ENCODE measurements at regions not wholly inside any gene's neighbourhood (a gene's known extent, or its start where the extent isn't known, plus 50 kb on each side); places are given as distances from the start of the nearest gene placed in this dataset.

- Mint-ChIP-seq H3K27ac (no peak overlapping the region), H3K4me1 (ENCODE audit: low read depth) (no peaks in the 10 kb centered on the region), H3K9me3 (peaks cover 11% of the 10 kb centered on the region), H3K27me3 (ENCODE audit: low read depth) (no peaks in the 10 kb centered on the region), H3K36me3 (ENCODE audit: low read depth) (no peaks in the 10 kb centered on the region), H3K4me3 (ENCODE audit: low read depth) (no peak overlapping the region)
- DNase-seq (ENCODE audit: low spot score) = no peak
- intact Hi-C loops (cut with micrococcal nuclease) = no loop called here
Observed at GRCh38 chr21:27076025-27076424, 109.1 kb upstream of the ADAMTS5 start.

- no peaks in the 10 kb centered on the region for H3K36me3 Mint-ChIP-seq (ENCODE audit: low read depth)
- peaks cover 6% of the 10 kb centered on the region for H3K9me3 Mint-ChIP-seq
- no peak overlapping the region for H3K27ac Mint-ChIP-seq
- no peak overlapping the region for H3K4me3 Mint-ChIP-seq (ENCODE audit: low read depth)
- DNase-seq (ENCODE audit: low spot score) = no peak
- intact Hi-C loops (cut with micrococcal nuclease) = no loop called here
- H3K27me3 Mint-ChIP-seq (ENCODE audit: low read depth) = no peaks in the 10 kb centered on the region
- no peaks in the 10 kb centered on the region for H3K4me1 Mint-ChIP-seq (ENCODE audit: low read depth)
Observed at GRCh38 chr21:27070861-27071670, 104.2 kb upstream of the ADAMTS5 start.

GRCh38 chr21:27068811-27069210 lies 101.9 kb upstream of the ADAMTS5 start:
- no peak overlapping the region for H3K27ac Mint-ChIP-seq
- H3K36me3 Mint-ChIP-seq (ENCODE audit: low read depth) = no peaks in the 10 kb centered on the region
- intact Hi-C loops (cut with micrococcal nuclease) = no loop called here
- DNase-seq (ENCODE audit: low spot score) = no peak
- peaks cover 18% of the 10 kb centered on the region for H3K9me3 Mint-ChIP-seq
- H3K27me3 Mint-ChIP-seq (ENCODE audit: low read depth) = no peaks in the 10 kb centered on the region
- no peaks in the 10 kb centered on the region for H3K4me1 Mint-ChIP-seq (ENCODE audit: low read depth)
- no peak overlapping the region for H3K4me3 Mint-ChIP-seq (ENCODE audit: low read depth)

DNA sequence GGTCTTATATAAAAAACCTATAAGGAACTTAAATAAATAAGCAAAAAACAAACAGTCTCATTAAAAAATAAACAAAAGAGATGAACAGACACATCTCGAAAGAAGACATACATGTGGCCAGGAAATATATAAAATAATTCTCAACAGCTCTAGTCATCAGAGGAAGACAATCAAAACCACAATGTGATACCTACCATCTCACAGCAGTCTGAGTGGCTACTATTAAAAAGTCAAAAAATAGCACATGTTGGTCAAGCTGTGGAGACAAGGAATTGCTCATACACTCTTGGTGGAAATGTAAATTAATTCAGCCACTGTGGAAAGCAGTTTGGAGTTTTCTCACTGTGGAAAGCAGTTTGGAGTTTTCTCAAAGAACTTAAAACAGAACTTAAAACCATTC lies 100.3 kb upstream of the ADAMTS5 start:
- no peak for DNase-seq (ENCODE audit: low spot score)
- H3K36me3 Mint-ChIP-seq (ENCODE audit: low read depth) = no peaks in the 10 kb centered on the region
- intact Hi-C loops (cut with micrococcal nuclease) = no loop called here
- no peaks in the 10 kb centered on the region for H3K27me3 Mint-ChIP-seq (ENCODE audit: low read depth)
- peaks cover 27% of the 10 kb centered on the region for H3K9me3 Mint-ChIP-seq
- no peaks in the 10 kb centered on the region for H3K4me1 Mint-ChIP-seq (ENCODE audit: low read depth)
- no peak overlapping the region for H3K27ac Mint-ChIP-seq
- no peak overlapping the region for H3K4me3 Mint-ChIP-seq (ENCODE audit: low read depth)

DNA sequence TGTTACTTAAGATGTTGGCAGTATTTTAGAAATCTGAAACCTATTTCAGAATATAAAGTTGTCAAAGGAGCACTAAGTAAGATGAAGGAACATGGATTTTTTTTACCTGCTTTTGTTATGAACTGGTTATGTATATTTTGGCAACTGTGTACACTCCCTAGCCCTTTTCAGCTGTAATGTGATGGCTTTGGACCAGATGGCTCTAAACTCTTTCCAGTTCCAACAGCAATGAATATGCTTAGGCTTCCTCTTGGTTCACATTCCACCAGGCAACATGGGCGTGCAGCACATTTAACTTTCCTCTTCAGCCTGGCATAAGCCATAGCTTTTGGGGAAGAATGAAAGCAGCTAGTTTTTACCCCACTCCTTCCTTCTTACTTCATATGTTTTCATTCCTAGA lies 95.6 kb upstream of the ADAMTS5 start:
- Mint-ChIP-seq H3K4me1 (ENCODE audit: low read depth) (no peaks in the 10 kb centered on the region), H3K27me3 (ENCODE audit: low read depth) (no peaks in the 10 kb centered on the region), H3K36me3 (ENCODE audit: low read depth) (no peaks in the 10 kb centered on the region), H3K4me3 (ENCODE audit: low read depth) (no peak overlapping the region), H3K9me3 (peaks cover 28% of the 10 kb centered on the region), H3K27ac (no peak overlapping the region)
- intact Hi-C loops (cut with micrococcal nuclease) = no loop called here
- no peak for DNase-seq (ENCODE audit: low spot score)

DNA sequence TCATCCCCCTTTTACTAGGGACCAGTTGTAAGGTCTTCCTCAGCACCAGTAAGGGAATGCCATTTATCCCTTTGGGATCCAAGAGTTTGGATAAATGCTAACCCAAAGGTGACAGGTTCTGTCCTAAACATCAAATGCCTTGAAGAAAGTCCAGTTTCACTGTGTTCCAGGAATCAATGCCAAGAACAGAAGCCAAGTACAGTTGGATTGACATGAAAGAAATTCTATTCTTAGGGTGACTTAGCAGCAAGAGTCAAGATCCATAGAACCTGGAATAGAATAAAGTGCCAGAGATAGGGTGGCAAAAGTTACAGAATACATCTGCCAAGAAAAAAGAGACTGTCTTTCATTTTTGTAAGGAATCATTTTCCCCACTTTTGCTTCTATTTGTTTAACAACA lies 94.9 kb upstream of the ADAMTS5 start:
- Mint-ChIP-seq H3K9me3 (peaks cover 28% of the 10 kb centered on the region), H3K27ac (no peak overlapping the region), H3K4me3 (ENCODE audit: low read depth) (no peak overlapping the region), H3K27me3 (ENCODE audit: low read depth) (no peaks in the 10 kb centered on the region), H3K36me3 (ENCODE audit: low read depth) (no peaks in the 10 kb centered on the region), H3K4me1 (ENCODE audit: low read depth) (no peaks in the 10 kb centered on the region)
- DNase-seq (ENCODE audit: low spot score) = no peak
- intact Hi-C loops (cut with micrococcal nuclease) = no loop called here

DNA sequence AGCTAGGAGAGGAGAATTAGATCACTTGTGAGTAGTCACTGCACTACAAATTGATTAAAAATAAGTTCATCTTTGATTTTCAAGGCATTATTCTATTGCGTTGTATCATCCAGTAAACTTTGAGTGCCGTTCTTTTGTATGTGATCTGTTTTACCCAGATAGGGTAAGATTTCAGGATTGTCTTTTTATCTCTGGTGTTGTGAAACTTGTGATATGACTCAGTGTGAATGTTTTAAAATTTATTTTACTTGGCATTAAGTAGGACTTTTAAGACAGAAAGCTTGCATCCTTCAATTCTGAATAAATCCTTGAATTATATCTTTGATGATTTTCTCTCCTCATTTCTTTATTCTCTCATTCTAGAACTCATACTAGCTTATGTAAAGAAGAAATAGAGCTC lies 93.3 kb upstream of the ADAMTS5 start:
- Mint-ChIP-seq H3K27ac (no peak overlapping the region), H3K4me3 (ENCODE audit: low read depth) (no peak overlapping the region), H3K27me3 (ENCODE audit: low read depth) (no peaks in the 10 kb centered on the region), H3K9me3 (peaks cover 21% of the 10 kb centered on the region), H3K4me1 (ENCODE audit: low read depth) (no peaks in the 10 kb centered on the region), H3K36me3 (ENCODE audit: low read depth) (no peaks in the 10 kb centered on the region)
- no peak for DNase-seq (ENCODE audit: low spot score)
- intact Hi-C loops (cut with micrococcal nuclease) = no loop called here

GRCh38 chr21:27058673-27059605 lies 92.1 kb upstream of the ADAMTS5 start:
- no peak overlapping the region for H3K27ac Mint-ChIP-seq
- no peaks in the 10 kb centered on the region for H3K4me1 Mint-ChIP-seq (ENCODE audit: low read depth)
- H3K4me3 Mint-ChIP-seq (ENCODE audit: low read depth) = no peak overlapping the region
- peaks cover 18% of the 10 kb centered on the region for H3K9me3 Mint-ChIP-seq
- H3K27me3 Mint-ChIP-seq (ENCODE audit: low read depth) = no peaks in the 10 kb centered on the region
- intact Hi-C loops (cut with micrococcal nuclease) = no loop called here
- H3K36me3 Mint-ChIP-seq (ENCODE audit: low read depth) = no peaks in the 10 kb centered on the region
- no peak for DNase-seq (ENCODE audit: low spot score)

DNA sequence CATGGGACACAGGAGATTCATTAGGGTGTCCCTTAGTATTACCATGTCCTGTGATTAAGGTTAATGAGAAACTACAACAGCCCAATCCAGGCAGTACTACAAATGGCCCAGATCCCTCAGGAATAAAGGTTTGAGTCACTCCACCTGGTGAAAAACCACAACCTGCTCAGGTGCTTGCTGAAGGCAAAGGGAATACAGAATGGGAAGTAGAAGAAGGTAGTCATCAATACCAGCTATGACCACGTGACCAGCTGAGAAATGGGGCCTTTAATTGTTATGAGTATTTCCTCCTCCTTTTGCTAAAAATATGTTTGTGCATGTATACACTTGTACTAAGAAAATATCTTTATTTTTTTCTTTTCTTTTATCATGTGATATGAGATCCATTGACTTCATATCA lies 91.1 kb upstream of the ADAMTS5 start:
- no peaks in the 10 kb centered on the region for H3K4me1 Mint-ChIP-seq (ENCODE audit: low read depth)
- no peaks in the 10 kb centered on the region for H3K36me3 Mint-ChIP-seq (ENCODE audit: low read depth)
- no peaks in the 10 kb centered on the region for H3K27me3 Mint-ChIP-seq (ENCODE audit: low read depth)
- no peak overlapping the region for H3K4me3 Mint-ChIP-seq (ENCODE audit: low read depth)
- DNase-seq (ENCODE audit: low spot score) = no peak
- intact Hi-C loops (cut with micrococcal nuclease) = no loop called here
- H3K27ac Mint-ChIP-seq = no peak overlapping the region
- H3K9me3 Mint-ChIP-seq = peaks cover 16% of the 10 kb centered on the region

- Mint-ChIP-seq H3K27ac (no peak overlapping the region), H3K27me3 (ENCODE audit: low read depth) (no peaks in the 10 kb centered on the region), H3K4me3 (ENCODE audit: low read depth) (no peak overlapping the region), H3K9me3 (no peaks in the 10 kb centered on the region), H3K36me3 (ENCODE audit: low read depth) (no peaks in the 10 kb centered on the region), H3K4me1 (ENCODE audit: low read depth) (no peaks in the 10 kb centered on the region)
- DNase-seq (ENCODE audit: low spot score) = no peak
- intact Hi-C loops (cut with micrococcal nuclease) = no loop called here
Observed at GRCh38 chr21:27047658-27048314, 80.9 kb upstream of the ADAMTS5 start.

DNA sequence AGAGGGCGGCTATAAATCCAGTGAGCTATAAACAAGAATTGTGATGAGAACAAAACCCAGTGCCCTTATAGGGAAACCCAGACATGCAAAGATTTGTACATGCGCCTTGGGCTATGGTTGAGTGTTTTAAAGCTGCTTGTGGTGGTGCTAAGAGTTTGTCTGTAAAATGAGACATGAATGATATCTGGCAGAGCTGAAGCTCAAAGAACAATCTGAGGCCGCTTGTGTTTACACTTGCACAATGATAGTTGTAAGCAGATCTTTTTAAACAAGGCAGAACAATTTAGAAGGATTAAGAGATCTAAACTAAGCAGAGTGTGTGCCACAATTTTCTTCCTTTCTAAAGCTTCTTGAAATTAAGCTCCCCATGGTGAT lies 80.4 kb upstream of the ADAMTS5 start:
- no peak for DNase-seq (ENCODE audit: low spot score)
- Mint-ChIP-seq H3K27me3 (ENCODE audit: low read depth) (no peaks in the 10 kb centered on the region), H3K4me3 (ENCODE audit: low read depth) (no peak overlapping the region), H3K27ac (no peak overlapping the region), H3K9me3 (no peaks in the 10 kb centered on the region), H3K4me1 (ENCODE audit: low read depth) (no peaks in the 10 kb centered on the region), H3K36me3 (ENCODE audit: low read depth) (no peaks in the 10 kb centered on the region)
- intact Hi-C loops (cut with micrococcal nuclease) = no loop called here

- no peaks in the 10 kb centered on the region for H3K36me3 Mint-ChIP-seq (ENCODE audit: low read depth)
- intact Hi-C loops (cut with micrococcal nuclease) = no loop called here
- H3K4me3 Mint-ChIP-seq (ENCODE audit: low read depth) = no peak overlapping the region
- no peaks in the 10 kb centered on the region for H3K27me3 Mint-ChIP-seq (ENCODE audit: low read depth)
- H3K4me1 Mint-ChIP-seq (ENCODE audit: low read depth) = no peaks in the 10 kb centered on the region
- H3K9me3 Mint-ChIP-seq = no peaks in the 10 kb centered on the region
- H3K27ac Mint-ChIP-seq = no peak overlapping the region
- DNase-seq (ENCODE audit: low spot score) = no peak
Observed at GRCh38 chr21:27045281-27045985, 78.5 kb upstream of the ADAMTS5 start.
